IPS-18c (cell line): ENCODE measurements at regions not wholly inside any gene's neighbourhood (a gene's known extent, or its start where the extent isn't known, plus 50 kb on each side); places are given as distances from the start of the nearest gene placed in this dataset.

Source experiments
- H3K4me3 ChIP-seq: 2 replicates; pipeline ENCODE4 v1.7.0; 2013; ENCODE audit warnings: low read depth, mild to moderate bottlenecking, low read length, moderate library complexity; ENCODE audit not compliant: insufficient read depth
- H3K9me3 ChIP-seq: one replicate; pipeline ENCODE4 v1.6.1; 2013; ENCODE audit warnings: mild to moderate bottlenecking, low read length, moderate library complexity; ENCODE audit not compliant: control insufficient read depth, insufficient read depth

- H3K4me3 ChIP-seq = no peak overlapping the region
- H3K9me3 ChIP-seq = no peaks in the 10 kb centered on the region
Measured at GRCh38 chr2:221778025-221778424, 205.9 kb upstream of the EPHA4 start.

- Histone ChIP-seq H3K9me3 (no peaks in the 10 kb centered on the region), H3K4me3 (no peak overlapping the region)
Measured at GRCh38 chr2:221777119-221777518, 205.0 kb upstream of the EPHA4 start.

GRCh38 chr2:221775096-221775495, 203.0 kb upstream of the EPHA4 start:
- no peak overlapping the region for H3K4me3 ChIP-seq
- H3K9me3 ChIP-seq = no peaks in the 10 kb centered on the region

- no peaks in the 10 kb centered on the region for H3K9me3 ChIP-seq
Measured at GRCh38 chr2:221774136-221774535, 202.0 kb upstream of the EPHA4 start.

GRCh38 chr2:221771297-221771696, 199.2 kb upstream of the EPHA4 start:
- Histone ChIP-seq H3K4me3 (no peak overlapping the region), H3K9me3 (no peaks in the 10 kb centered on the region)

More at GRCh38 chr2:221774136-221774535, 202.0 kb upstream of the EPHA4 start:
- no peak overlapping the region for H3K4me3 ChIP-seq

GRCh38 chr2:221767106-221768012, 195.3 kb upstream of the EPHA4 start:
- H3K4me3 ChIP-seq = no peak overlapping the region
- H3K9me3 ChIP-seq = no peaks in the 10 kb centered on the region

- no peak overlapping the region for H3K4me3 ChIP-seq
- H3K9me3 ChIP-seq = no peaks in the 10 kb centered on the region
Measured at GRCh38 chr2:221762496-221762895, 190.4 kb upstream of the EPHA4 start.

GRCh38 chr2:221761260-221761659, 189.2 kb upstream of the EPHA4 start:
- Histone ChIP-seq H3K9me3 (no peaks in the 10 kb centered on the region), H3K4me3 (no peak overlapping the region)

GRCh38 chr2:221758076-221758475, 186.0 kb upstream of the EPHA4 start:
- no peak overlapping the region for H3K4me3 ChIP-seq
- no peaks in the 10 kb centered on the region for H3K9me3 ChIP-seq

- no peak overlapping the region for H3K4me3 ChIP-seq
- H3K9me3 ChIP-seq = no peaks in the 10 kb centered on the region
Measured at GRCh38 chr2:221753401-221753800, 181.3 kb upstream of the EPHA4 start.

- Histone ChIP-seq H3K4me3 (no peak overlapping the region), H3K9me3 (no peaks in the 10 kb centered on the region)
Measured at GRCh38 chr2:221752781-221753180, 180.7 kb upstream of the EPHA4 start.

GRCh38 chr2:221750316-221750715, 178.2 kb upstream of the EPHA4 start:
- no peaks in the 10 kb centered on the region for H3K9me3 ChIP-seq
- H3K4me3 ChIP-seq = no peak overlapping the region

- Histone ChIP-seq H3K9me3 (no peaks in the 10 kb centered on the region), H3K4me3 (no peak overlapping the region)
Measured at GRCh38 chr2:221747289-221747972, 175.3 kb upstream of the EPHA4 start.

GRCh38 chr2:221741496-221742211, 169.6 kb upstream of the EPHA4 start:
- H3K4me3 ChIP-seq = no peak overlapping the region
- no peaks in the 10 kb centered on the region for H3K9me3 ChIP-seq

GRCh38 chr2:221731432-221732145, 159.5 kb upstream of the EPHA4 start:
- Histone ChIP-seq H3K4me3 (no peak overlapping the region), H3K9me3 (no peaks in the 10 kb centered on the region)

- no peak overlapping the region for H3K4me3 ChIP-seq
- no peaks in the 10 kb centered on the region for H3K9me3 ChIP-seq
Measured at GRCh38 chr2:221726894-221727513, 154.9 kb upstream of the EPHA4 start.
